ENCODE measurements at regions not wholly inside any gene's neighbourhood (a gene's known extent, or its start where the extent isn't known, plus 50 kb on each side); places are given as distances from the start of the nearest gene placed in this dataset.

GRCh38 chr1:222243902-222244301 lies 304.0 kb downstream of the HHIPL2 start:
- no peak overlapping the region for H3K27ac ChIP-seq
- H3K27me3 ChIP-seq = no peaks in the 10 kb centered on the region
- intact Hi-C loops (cut with DNase I; ENCODE audit: low total_unique reads) = no loop called here
- DNase-seq (no peak), ATAC-seq (no peak)
- no peaks in the 10 kb centered on the region for H3K9me3 ChIP-seq
- no peaks in the 10 kb centered on the region for H3K4me1 ChIP-seq
- H3K4me3 ChIP-seq = no peak overlapping the region
- TF ChIP-seq CTCF (IDR thresholded peaks at IDR 0.05 in 4 of 5, conservative IDR thresholded peaks at IDR 0.05 in 1 of 5) = no peak
- no peak for TF ChIP-seq POLR2A (IDR thresholded peaks at IDR 0.05)
- no peaks in the 10 kb centered on the region for H3K36me3 ChIP-seq
- in situ Hi-C loops (cut with MboI; ENCODE audit: low sequenced_read_pairs in 4 of 4) = no loop called here

GRCh38 chr1:222242492-222242891 lies 305.4 kb downstream of the HHIPL2 start:
- Histone ChIP-seq H3K27ac (no peak overlapping the region), H3K9me3 (no peaks in the 10 kb centered on the region), H3K4me1 (no peaks in the 10 kb centered on the region), H3K36me3 (no peaks in the 10 kb centered on the region), H3K4me3 (no peak overlapping the region), H3K27me3 (no peaks in the 10 kb centered on the region)
- no peak for DNase-seq
- intact Hi-C loops (cut with DNase I; ENCODE audit: low total_unique reads) (no loop called here), in situ Hi-C loops (cut with MboI; ENCODE audit: low sequenced_read_pairs in 4 of 4) (no loop called here)
- ATAC-seq = no peak
- TF ChIP-seq POLR2A (IDR thresholded peaks at IDR 0.05) = no peak

GRCh38 chr1:222241410-222241809 lies 306.5 kb downstream of the HHIPL2 start:
- in situ Hi-C loops (cut with MboI; ENCODE audit: low sequenced_read_pairs in 4 of 4) = no loop called here
- no peaks in the 10 kb centered on the region for H3K36me3 ChIP-seq
- TF ChIP-seq CTCF (IDR thresholded peaks at IDR 0.05 in 4 of 5, conservative IDR thresholded peaks at IDR 0.05 in 1 of 5) (no peak), POLR2A (IDR thresholded peaks at IDR 0.05) (no peak)
- no peak overlapping the region for H3K4me3 ChIP-seq
- H3K4me1 ChIP-seq = no peaks in the 10 kb centered on the region
- no peak for ATAC-seq
- intact Hi-C loops (cut with DNase I; ENCODE audit: low total_unique reads) = no loop called here
- no peaks in the 10 kb centered on the region for H3K27me3 ChIP-seq
- no peak overlapping the region for H3K27ac ChIP-seq
- no peak for DNase-seq
- no peaks in the 10 kb centered on the region for H3K9me3 ChIP-seq

GRCh38 chr1:222240536-222241181 lies 307.2 kb downstream of the HHIPL2 start:
- in situ Hi-C loops (cut with MboI; ENCODE audit: low sequenced_read_pairs in 4 of 4) (no loop called here), intact Hi-C loops (cut with DNase I; ENCODE audit: low total_unique reads) (no loop called here)
- Histone ChIP-seq H3K4me3 (no peak overlapping the region), H3K9me3 (no peaks in the 10 kb centered on the region), H3K27ac (no peak overlapping the region), H3K27me3 (no peaks in the 10 kb centered on the region), H3K36me3 (no peaks in the 10 kb centered on the region), H3K4me1 (no peaks in the 10 kb centered on the region)
- DNase-seq (no peak), ATAC-seq (no peak)
- no peak for TF ChIP-seq POLR2A (IDR thresholded peaks at IDR 0.05)
- no peak for TF ChIP-seq CTCF (IDR thresholded peaks at IDR 0.05 in 4 of 5, conservative IDR thresholded peaks at IDR 0.05 in 1 of 5)

- intact Hi-C loops (cut with DNase I; ENCODE audit: low total_unique reads) = no loop called here
- no peak for TF ChIP-seq POLR2A (IDR thresholded peaks at IDR 0.05)
- TF ChIP-seq CTCF (IDR thresholded peaks at IDR 0.05 in 4 of 5, conservative IDR thresholded peaks at IDR 0.05 in 1 of 5) = no peak
- Histone ChIP-seq H3K27ac (no peak overlapping the region), H3K36me3 (no peaks in the 10 kb centered on the region), H3K27me3 (no peaks in the 10 kb centered on the region), H3K4me1 (no peaks in the 10 kb centered on the region), H3K9me3 (no peaks in the 10 kb centered on the region), H3K4me3 (no peak overlapping the region)
- ATAC-seq (no peak), DNase-seq (no peak)
- in situ Hi-C loops (cut with MboI; ENCODE audit: low sequenced_read_pairs in 4 of 4) = no loop called here
These were observed 308.8 kb downstream of the HHIPL2 start for GRCh38 chr1:222239130-222239529.
